Immature natural killer cell (primary cell): ENCODE measurements at regions not wholly inside any gene's neighbourhood (a gene's known extent, or its start where the extent isn't known, plus 50 kb on each side); places are given as distances from the start of the nearest gene placed in this dataset.
"Not testable (repeated sequence)": the region's sequence is repeated elsewhere in the genome, so short reads cannot be mapped to it uniquely, and the experiment has no call there.

Experiments used
- DNase-seq, 3 donors: peaks; one replicate each; pipeline ENCODE4 v3.0.0; 2022; ENCODE audit warnings: mixed read lengths in 1 of 3
- H3K27ac Mint-ChIP-seq, 6 donors: one replicate each; pipeline ENCODE4 v1.8.0; 2020; ENCODE audit warnings: mixed read lengths in 6 of 6, mild to moderate bottlenecking in 5 of 6, inconsistent platforms in 4 of 6, moderate library complexity in 3 of 6
- H3K27me3 Mint-ChIP-seq, 3 donors: one replicate each; pipeline ENCODE4 v1.8.0; 2020 to 2021; ENCODE audit warnings: low read depth in 3 of 3, mild to moderate bottlenecking in 3 of 3, mixed read lengths in 3 of 3, moderate library complexity in 3 of 3, inconsistent platforms in 1 of 3
- H3K36me3 Mint-ChIP-seq, 3 donors: one replicate each; pipeline ENCODE4 v1.8.0; 2020; ENCODE audit warnings: mixed read lengths in 3 of 3, inconsistent platforms in 2 of 3, mild to moderate bottlenecking in 2 of 3
- H3K4me1 Mint-ChIP-seq, 2 donors: one replicate each; pipeline ENCODE4 v1.8.0; 2020; ENCODE audit warnings: inconsistent platforms in 2 of 2, mild to moderate bottlenecking in 2 of 2, mixed read lengths in 2 of 2, moderate library complexity in 1 of 2
- H3K4me3 Mint-ChIP-seq, 5 donors: one replicate each; pipeline ENCODE4 v1.8.0; 2020; ENCODE audit warnings: mild to moderate bottlenecking in 5 of 5, mixed read lengths in 5 of 5, inconsistent platforms in 3 of 5, moderate library complexity in 3 of 5
- H3K9me3 Mint-ChIP-seq, 6 donors: one replicate each; pipeline ENCODE4 v1.8.0; 2020; ENCODE audit warnings: mild to moderate bottlenecking in 6 of 6, mixed read lengths in 6 of 6, inconsistent platforms in 4 of 6, moderate library complexity in 3 of 6

DNA sequence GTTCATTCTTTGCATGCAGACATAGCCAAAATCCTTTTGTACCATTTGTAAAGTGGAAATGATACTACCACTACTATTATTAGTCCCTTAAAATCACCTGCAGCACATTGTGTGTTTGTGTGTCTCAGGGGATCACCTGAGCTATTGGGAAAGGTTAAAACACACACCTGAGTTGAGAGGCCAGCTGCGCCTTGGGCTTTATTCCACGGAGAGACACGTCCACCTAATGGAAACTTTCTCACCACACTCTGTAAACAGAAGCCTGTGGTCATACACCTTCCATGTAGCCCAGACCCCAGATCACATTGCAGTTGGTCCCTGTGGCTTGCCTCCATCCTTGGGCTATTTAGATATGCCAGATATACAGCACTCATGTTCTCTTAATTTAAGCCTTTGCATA, 81.8 kb upstream of the SH3BP4 start:
- Mint-ChIP-seq H3K9me3 (peaks cover 0 to 2% (median 0%) of the 10 kb centered on the region in 6 donors), H3K36me3 (no peaks in the 10 kb centered on the region), H3K27me3 (peaks cover 4 to 8% (median 4%) of the 10 kb centered on the region in 3 donors), H3K4me1 (no peaks in the 10 kb centered on the region), H3K27ac (no peak overlapping the region), H3K4me3 (no peak overlapping the region)
- DNase-seq, result no peak

DNA sequence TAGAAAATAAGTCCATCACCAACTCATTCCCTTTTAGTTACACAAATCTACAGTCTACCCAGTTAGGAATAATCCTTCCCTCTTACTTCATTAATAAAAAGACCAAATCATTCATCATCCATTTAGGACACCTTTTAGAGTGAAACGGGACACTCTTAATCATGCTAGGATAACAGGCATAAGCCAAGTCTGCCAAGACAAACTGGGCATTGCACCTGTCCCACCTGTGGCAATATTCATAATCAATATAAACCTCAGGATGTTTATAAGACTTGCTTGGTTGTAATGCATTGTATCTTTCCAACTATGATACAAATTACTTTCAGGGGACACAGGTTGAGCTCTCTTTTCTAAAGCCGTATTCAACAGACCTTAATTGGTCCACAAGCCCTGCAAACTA, 82.7 kb upstream of the SH3BP4 start:
- H3K9me3 Mint-ChIP-seq, result peaks cover 0 to 2% (median 0%) of the 10 kb centered on the region in 6 donors
- H3K27ac Mint-ChIP-seq, result no peak overlapping the region
- no peak for DNase-seq
- H3K36me3 Mint-ChIP-seq, result no peaks in the 10 kb centered on the region
- peaks cover 3 to 8% (median 4%) of the 10 kb centered on the region in 3 donors for H3K27me3 Mint-ChIP-seq
- H3K4me1 Mint-ChIP-seq, result no peaks in the 10 kb centered on the region
- no peak overlapping the region for H3K4me3 Mint-ChIP-seq

- no peaks in the 10 kb centered on the region for H3K4me1 Mint-ChIP-seq
- peaks cover 3 to 11% (median 3%) of the 10 kb centered on the region in 3 donors for H3K27me3 Mint-ChIP-seq
- H3K27ac Mint-ChIP-seq, result no peak overlapping the region
- H3K4me3 Mint-ChIP-seq, result no peak overlapping the region
- DNase-seq, result no peak
- H3K9me3 Mint-ChIP-seq, result peaks cover 0 to 2% (median 0%) of the 10 kb centered on the region in 6 donors
- no peaks in the 10 kb centered on the region for H3K36me3 Mint-ChIP-seq
These were observed 83.9 kb upstream of the SH3BP4 start for GRCh38 chr2:234867882-234868285.

- H3K4me1 Mint-ChIP-seq, result no peaks in the 10 kb centered on the region
- no peak overlapping the region for H3K4me3 Mint-ChIP-seq
- H3K27ac Mint-ChIP-seq, result no peak overlapping the region
- no peaks in the 10 kb centered on the region for H3K36me3 Mint-ChIP-seq
- DNase-seq, result no peak
- H3K27me3 Mint-ChIP-seq, result peaks cover 2 to 7% (median 3%) of the 10 kb centered on the region in 3 donors
- peaks cover 0 to 2% (median 0%) of the 10 kb centered on the region in 6 donors for H3K9me3 Mint-ChIP-seq
These were observed 86.2 kb upstream of the SH3BP4 start for GRCh38 chr2:234865586-234865985.

- no peak overlapping the region for H3K4me3 Mint-ChIP-seq
- no peak overlapping the region for H3K27ac Mint-ChIP-seq
- H3K4me1 Mint-ChIP-seq, result no peaks in the 10 kb centered on the region
- peaks cover 2 to 3% (median 3%) of the 10 kb centered on the region in 3 donors for H3K27me3 Mint-ChIP-seq
- H3K9me3 Mint-ChIP-seq, result peaks cover 0 to 2% (median 0%) of the 10 kb centered on the region in 6 donors
- H3K36me3 Mint-ChIP-seq, result no peaks in the 10 kb centered on the region
- DNase-seq, result no peak
These were observed 86.8 kb upstream of the SH3BP4 start for GRCh38 chr2:234865040-234865439.

GRCh38 chr2:234864506-234864905, 87.3 kb upstream of the SH3BP4 start:
- peaks cover 2 to 3% (median 3%) of the 10 kb centered on the region in 3 donors for H3K27me3 Mint-ChIP-seq
- DNase-seq, result no peak
- H3K27ac Mint-ChIP-seq, result no peak overlapping the region
- H3K4me3 Mint-ChIP-seq, result no peak overlapping the region
- H3K36me3 Mint-ChIP-seq, result no peaks in the 10 kb centered on the region
- H3K4me1 Mint-ChIP-seq, result no peaks in the 10 kb centered on the region
- peaks cover 0 to 2% (median 0%) of the 10 kb centered on the region in 6 donors for H3K9me3 Mint-ChIP-seq

DNA sequence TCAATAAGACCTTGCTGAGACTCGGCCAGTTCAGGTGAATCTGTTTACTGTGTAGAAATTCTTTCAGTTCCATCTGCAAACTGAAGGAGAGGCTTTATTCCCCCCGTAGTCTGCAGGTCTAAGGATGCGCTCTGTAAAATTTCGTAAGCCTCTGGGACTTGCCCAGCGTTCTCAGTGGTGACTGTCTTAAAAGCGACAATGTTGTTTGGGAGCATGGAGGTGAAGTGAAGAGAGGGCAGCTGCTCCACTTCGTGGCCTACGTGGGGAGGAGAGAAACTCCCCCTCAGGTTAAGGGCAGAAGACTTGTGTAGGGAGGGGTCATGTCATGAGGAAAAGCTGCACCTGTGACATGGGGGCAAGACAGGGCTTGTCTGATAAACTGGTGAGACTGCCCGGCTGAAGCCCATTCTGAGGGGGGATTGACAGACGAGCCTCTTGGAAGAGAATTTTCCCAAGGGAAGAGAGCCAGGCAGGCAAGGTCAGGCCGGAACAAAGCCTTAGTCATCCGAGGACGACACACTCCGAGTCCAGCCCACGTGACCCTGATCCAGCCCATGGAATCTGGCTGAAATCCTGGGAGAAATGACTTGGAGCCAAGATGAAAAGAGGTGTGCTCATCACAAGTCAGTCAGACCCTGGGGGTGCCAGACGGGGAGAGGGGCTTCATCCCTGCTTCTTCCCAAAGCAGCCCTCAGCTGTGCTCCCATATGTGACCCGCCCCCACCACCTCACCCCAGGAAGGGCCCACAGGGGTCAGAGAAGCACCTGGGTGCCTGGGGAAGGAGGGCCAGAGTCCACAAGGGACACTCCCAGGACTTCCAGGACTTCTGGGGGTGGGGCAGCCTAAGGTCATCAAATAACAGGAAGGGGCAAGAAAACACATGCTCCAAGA, 88.5 kb upstream of the SH3BP4 start:
- Mint-ChIP-seq H3K4me1 (no peaks in the 10 kb centered on the region), H3K9me3 (peaks cover 0 to 2% (median 0%) of the 10 kb centered on the region in 6 donors), H3K36me3 (no peaks in the 10 kb centered on the region), H3K27me3 (peaks cover 2 to 3% (median 3%) of the 10 kb centered on the region in 3 donors), H3K4me3 (no peak overlapping the region), H3K27ac (no peak overlapping the region)
- no peak for DNase-seq

GRCh38 chr2:234861841-234862735, 89.7 kb upstream of the SH3BP4 start:
- Mint-ChIP-seq H3K27ac (no peak overlapping the region), H3K4me1 (no peaks in the 10 kb centered on the region), H3K9me3 (no peaks in the 10 kb centered on the region), H3K4me3 (no peak overlapping the region), H3K36me3 (no peaks in the 10 kb centered on the region), H3K27me3 (peaks cover 1 to 3% (median 2%) of the 10 kb centered on the region in 3 donors)
- DNase-seq, result no peak

DNA sequence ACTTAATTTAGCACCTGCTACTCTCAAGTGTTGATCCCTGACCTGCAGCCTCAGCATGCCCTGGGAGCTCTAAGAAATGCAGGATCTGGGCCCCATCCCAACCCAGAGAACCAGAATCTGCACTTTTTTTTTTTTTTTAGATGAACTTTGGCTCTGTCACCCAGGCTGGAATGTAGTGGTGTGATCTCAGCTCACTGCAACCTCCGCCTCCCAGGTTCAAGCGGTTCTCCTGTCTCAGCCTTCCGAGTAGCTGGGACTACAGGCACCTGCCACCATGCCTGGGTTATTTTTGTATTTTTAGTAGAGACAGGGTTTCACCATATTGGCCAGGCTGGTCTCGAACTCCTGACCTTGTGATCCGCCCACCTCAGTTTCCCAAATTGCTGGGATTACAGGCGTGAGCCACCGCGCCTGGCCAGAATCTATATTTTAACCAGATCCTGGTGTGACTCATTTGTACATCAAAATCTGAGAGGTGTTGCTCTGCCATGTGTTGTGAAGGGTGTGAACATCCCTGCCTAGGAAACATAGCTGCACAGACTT, 92.4 kb upstream of the SH3BP4 start:
- not testable (repeated sequence) for H3K36me3 Mint-ChIP-seq, H3K4me3 Mint-ChIP-seq, DNase-seq, H3K27ac Mint-ChIP-seq, H3K9me3 Mint-ChIP-seq, H3K27me3 Mint-ChIP-seq, H3K4me1 Mint-ChIP-seq

DNA sequence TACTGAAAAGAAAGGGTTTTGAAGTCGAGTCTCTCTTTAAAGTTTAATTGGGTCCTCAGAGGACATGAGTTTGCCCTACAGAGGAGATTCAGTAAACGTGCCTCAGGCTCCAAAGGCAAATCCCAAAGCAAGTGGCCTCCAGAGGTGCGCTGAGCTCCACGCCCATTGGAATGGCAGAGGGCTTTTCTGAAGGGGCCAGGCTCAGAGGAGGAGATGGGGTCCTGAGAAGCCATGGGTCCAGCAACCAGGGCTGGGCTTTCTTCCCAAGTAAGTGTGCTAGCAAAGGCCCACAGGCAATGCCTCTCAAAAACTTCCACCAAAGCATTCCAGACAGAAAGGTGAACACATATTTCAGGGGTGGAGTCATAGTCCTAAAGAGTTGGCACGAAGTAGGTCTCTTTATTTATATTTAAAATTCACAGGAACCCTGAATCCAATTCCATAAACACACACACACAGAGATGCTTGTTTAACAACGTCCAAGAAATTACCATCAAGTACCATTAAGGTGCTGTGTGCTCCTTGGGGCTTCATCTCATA, 93.0 kb upstream of the SH3BP4 start:
- H3K9me3 Mint-ChIP-seq, result no peaks in the 10 kb centered on the region
- no peaks in the 10 kb centered on the region for H3K4me1 Mint-ChIP-seq
- peaks cover 2 to 6% (median 2%) of the 10 kb centered on the region in 3 donors for H3K27me3 Mint-ChIP-seq
- H3K36me3 Mint-ChIP-seq, result no peaks in the 10 kb centered on the region
- no peak for DNase-seq
- H3K27ac Mint-ChIP-seq, result no peak overlapping the region
- no peak overlapping the region for H3K4me3 Mint-ChIP-seq

GRCh38 chr2:234858145-234858544, 93.7 kb upstream of the SH3BP4 start:
- no peak overlapping the region for H3K4me3 Mint-ChIP-seq
- H3K27ac Mint-ChIP-seq, result no peak overlapping the region
- H3K36me3 Mint-ChIP-seq, result no peaks in the 10 kb centered on the region
- H3K27me3 Mint-ChIP-seq, result peaks cover 2 to 6% (median 3%) of the 10 kb centered on the region in 3 donors
- H3K4me1 Mint-ChIP-seq, result no peaks in the 10 kb centered on the region
- no peaks in the 10 kb centered on the region for H3K9me3 Mint-ChIP-seq
- no peak for DNase-seq

DNA sequence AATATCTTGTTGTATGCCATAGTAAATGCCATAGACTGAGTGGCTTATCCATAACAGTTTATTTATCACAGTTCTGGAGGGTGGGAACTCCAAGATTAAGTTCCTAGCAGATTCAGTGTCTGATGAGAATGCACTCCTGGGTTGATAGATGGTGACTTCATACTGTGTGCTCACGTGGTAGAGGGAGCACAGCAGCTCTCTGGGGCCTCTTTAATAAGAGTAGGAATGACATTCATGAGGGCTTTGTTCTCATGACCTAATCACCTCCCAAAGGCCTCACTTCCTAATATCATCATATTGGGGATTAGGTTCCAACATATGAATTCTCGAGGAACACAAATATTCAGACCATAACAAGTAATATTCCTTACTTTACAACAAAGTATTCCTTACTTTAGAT, 98.1 kb upstream of the SH3BP4 start:
- H3K4me3 Mint-ChIP-seq, result no peak overlapping the region
- no peaks in the 10 kb centered on the region for H3K4me1 Mint-ChIP-seq
- no peak for DNase-seq
- no peaks in the 10 kb centered on the region for H3K36me3 Mint-ChIP-seq
- no peaks in the 10 kb centered on the region for H3K9me3 Mint-ChIP-seq
- no peak overlapping the region for H3K27ac Mint-ChIP-seq
- peaks cover 2 to 6% (median 3%) of the 10 kb centered on the region in 3 donors for H3K27me3 Mint-ChIP-seq

GRCh38 chr2:234852941-234853340, 98.9 kb upstream of the SH3BP4 start:
- Mint-ChIP-seq H3K4me3 (no peak overlapping the region), H3K27ac (no peak overlapping the region), H3K9me3 (no peaks in the 10 kb centered on the region), H3K27me3 (peaks cover 2 to 6% (median 3%) of the 10 kb centered on the region in 3 donors), H3K36me3 (no peaks in the 10 kb centered on the region), H3K4me1 (no peaks in the 10 kb centered on the region)
- DNase-seq, result no peak
